GM10266 (cell line): ENCODE measurements at regions not wholly inside any gene's neighbourhood (a gene's known extent, or its start where the extent isn't known, plus 50 kb on each side); places are given as distances from the start of the nearest gene placed in this dataset.

Experiments used
- DNase-seq: peaks from one replicate; pipeline ENCODE4 v3.0.0; 2012; ENCODE audit errors: extremely low spot score
- TF ChIP-seq, protein P1 (sequence below): IDR thresholded peaks from 2 replicates; pipeline ENCODE4 v1.5.1; 2012; ENCODE audit warnings: mild to moderate bottlenecking, low read depth; ENCODE audit not compliant: control insufficient read depth, insufficient read depth; ENCODE audit errors: missing control alignments

DNA sequence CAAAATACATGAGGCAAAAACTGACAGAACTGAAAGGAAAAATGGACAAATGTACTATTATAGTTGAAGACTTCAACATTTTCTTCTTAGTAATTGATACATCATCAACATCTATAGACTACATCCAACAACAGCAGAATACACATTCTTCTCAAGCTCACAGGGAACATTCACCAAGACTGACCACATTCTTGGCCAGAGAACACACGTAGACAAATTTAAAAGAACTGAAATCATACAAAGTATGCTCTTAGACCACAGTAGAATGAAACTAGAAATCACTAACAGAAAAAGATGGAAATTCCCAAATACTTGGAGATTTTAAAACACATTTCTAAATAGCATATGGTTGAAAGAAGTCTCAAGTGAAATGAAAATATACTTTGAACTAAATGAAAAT lies 55.1 kb upstream of the NSMCE3 start:
- TF ChIP-seq, protein P1, sequence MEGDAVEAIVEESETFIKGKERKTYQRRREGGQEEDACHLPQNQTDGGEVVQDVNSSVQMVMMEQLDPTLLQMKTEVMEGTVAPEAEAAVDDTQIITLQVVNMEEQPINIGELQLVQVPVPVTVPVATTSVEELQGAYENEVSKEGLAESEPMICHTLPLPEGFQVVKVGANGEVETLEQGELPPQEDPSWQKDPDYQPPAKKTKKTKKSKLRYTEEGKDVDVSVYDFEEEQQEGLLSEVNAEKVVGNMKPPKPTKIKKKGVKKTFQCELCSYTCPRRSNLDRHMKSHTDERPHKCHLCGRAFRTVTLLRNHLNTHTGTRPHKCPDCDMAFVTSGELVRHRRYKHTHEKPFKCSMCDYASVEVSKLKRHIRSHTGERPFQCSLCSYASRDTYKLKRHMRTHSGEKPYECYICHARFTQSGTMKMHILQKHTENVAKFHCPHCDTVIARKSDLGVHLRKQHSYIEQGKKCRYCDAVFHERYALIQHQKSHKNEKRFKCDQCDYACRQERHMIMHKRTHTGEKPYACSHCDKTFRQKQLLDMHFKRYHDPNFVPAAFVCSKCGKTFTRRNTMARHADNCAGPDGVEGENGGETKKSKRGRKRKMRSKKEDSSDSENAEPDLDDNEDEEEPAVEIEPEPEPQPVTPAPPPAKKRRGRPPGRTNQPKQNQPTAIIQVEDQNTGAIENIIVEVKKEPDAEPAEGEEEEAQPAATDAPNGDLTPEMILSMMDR = no peak
- no peak for DNase-seq

DNA sequence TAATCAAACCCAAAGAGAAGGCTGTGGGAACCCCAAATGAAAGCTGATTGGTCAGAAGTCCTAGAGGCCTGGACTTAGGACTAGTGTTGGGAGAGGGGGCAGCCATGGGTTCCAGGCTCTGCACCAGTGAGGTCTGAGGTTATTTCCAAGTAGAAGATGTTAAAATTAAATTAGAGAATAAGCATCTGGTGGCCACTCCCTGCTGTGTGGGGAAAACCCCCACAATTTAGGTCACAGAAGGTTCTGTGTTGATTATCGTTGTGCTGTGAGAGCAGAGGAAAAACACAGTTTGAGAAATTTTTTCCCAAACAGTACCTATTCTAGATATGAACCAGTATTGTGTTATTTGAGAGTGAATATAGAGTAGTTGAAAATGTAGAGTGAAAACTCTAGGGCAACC lies 53.9 kb upstream of the NSMCE3 start:
- no peak for DNase-seq
- TF ChIP-seq, protein P1 = no peak

DNA sequence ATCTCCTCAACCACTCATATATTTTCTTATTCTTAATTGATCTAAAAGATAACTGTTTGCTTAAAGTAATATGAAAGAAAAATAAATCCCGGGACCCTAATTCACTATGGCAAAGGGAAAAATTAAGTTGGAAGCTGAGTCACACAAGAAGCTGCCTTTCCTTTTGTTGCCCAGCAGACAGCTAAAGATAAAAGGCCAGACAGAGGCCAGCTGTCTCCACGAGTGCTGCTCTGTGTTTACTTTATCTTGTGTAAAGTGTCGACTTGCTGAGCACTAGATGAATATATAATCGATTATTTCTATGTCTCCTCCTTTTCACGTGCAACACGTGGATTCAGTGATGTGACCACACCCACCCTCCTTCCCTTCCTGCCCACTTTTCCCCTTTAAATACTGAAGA lies 52.8 kb upstream of the NSMCE3 start:
- TF ChIP-seq, protein P1 = no peak
- DNase-seq = no peak

DNA sequence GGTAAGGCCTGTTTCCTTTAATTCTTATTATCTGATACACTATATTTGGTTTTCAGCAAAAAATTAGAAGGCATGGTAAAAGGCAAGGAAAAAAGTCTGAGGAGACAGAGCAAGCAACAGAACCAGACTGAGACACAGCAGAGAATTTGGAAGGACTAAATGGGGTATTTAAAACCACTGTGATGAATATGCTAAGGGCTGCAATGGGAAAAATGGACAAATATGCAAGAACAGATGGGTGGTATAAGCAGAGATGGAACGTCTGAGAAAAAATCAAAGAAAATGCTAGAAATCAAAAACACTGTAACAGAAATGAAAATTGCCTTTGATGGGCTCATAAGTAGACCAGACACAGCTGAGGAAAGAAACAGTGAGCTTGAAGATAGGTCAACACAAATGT lies 50.8 kb upstream of the NSMCE3 start:
- DNase-seq = no peak
- TF ChIP-seq, protein P1 = no peak

DNA sequence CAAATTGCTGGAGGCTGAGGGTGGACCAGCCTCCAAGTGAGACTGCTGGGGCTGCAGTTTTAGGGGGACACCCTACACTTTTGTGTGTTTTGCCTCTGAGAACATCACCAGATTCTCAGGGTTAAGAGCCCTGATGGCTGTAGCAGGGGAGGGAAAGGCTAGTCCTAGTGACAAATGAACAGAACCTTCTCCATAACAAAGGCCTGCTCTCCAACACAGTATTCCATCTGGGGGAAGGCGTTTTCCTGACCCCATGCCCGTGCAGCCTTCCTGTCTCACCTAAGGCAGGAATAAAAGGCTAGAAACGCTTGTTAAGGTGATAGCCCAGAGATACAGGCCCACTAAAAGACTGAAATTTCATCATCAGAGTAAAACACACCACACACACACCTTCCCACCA lies 50.2 kb upstream of the NSMCE3 start:
- no peak for DNase-seq
- TF ChIP-seq, protein P1 = no peak
